Bone marrow (tissue), 2 donors: ENCODE measurements at regions not wholly inside any gene's neighbourhood (a gene's known extent, or its start where the extent isn't known, plus 50 kb on each side); places are given as distances from the start of the nearest gene placed in this dataset.

ENCODE experiments used
- DNase-seq, 2 donors: peaks; one replicate each; lab custom pipeline; 2025; lab: John Stamatoyannopoulos, UW

GRCh38 chr15:95825671-95826411, 504.7 kb upstream of the NR2F2 start:
- DNase-seq: no peak

GRCh38 chr15:95826412-95827195, 503.9 kb upstream of the NR2F2 start:
- no peak for DNase-seq

GRCh38 chr15:95829062-95829461, 501.4 kb upstream of the NR2F2 start:
- no peak for DNase-seq

GRCh38 chr15:95830281-95830680, 500.2 kb upstream of the NR2F2 start:
- DNase-seq: no peak

GRCh38 chr15:95832668-95833067, 497.8 kb upstream of the NR2F2 start:
- no peak for DNase-seq

GRCh38 chr15:95834028-95834804, 496.3 kb upstream of the NR2F2 start:
- no peak for DNase-seq

GRCh38 chr15:95836536-95836935, 494.0 kb upstream of the NR2F2 start:
- no peak for DNase-seq

- DNase-seq: no peak
These were observed 493.0 kb upstream of the NR2F2 start for GRCh38 chr15:95837341-95838004.

GRCh38 chr15:95839367-95839782, 491.1 kb upstream of the NR2F2 start:
- DNase-seq: no peak

- DNase-seq: no peak
These were observed 490.5 kb upstream of the NR2F2 start for GRCh38 chr15:95840004-95840403.

- DNase-seq: no peak
These were observed 489.6 kb upstream of the NR2F2 start for GRCh38 chr15:95840855-95841254.

GRCh38 chr15:95842576-95842975, 487.9 kb upstream of the NR2F2 start:
- DNase-seq: no peak

GRCh38 chr15:95843241-95843910, 487.1 kb upstream of the NR2F2 start:
- DNase-seq: no peak

GRCh38 chr15:95845862-95846515, 484.5 kb upstream of the NR2F2 start:
- DNase-seq: no peak

- no peak for DNase-seq
These were observed 482.4 kb upstream of the NR2F2 start for GRCh38 chr15:95848126-95848525.

GRCh38 chr15:95850837-95851236, 479.7 kb upstream of the NR2F2 start:
- DNase-seq: no peak

GRCh38 chr15:95853350-95853749, 477.1 kb upstream of the NR2F2 start:
- no peak for DNase-seq

GRCh38 chr15:95857124-95857757, 473.3 kb upstream of the NR2F2 start:
- no peak for DNase-seq

GRCh38 chr15:95857758-95858157, 472.7 kb upstream of the NR2F2 start:
- DNase-seq: no peak

GRCh38 chr15:95860406-95860805, 470.1 kb upstream of the NR2F2 start:
- DNase-seq: no peak
